ENCODE measurements at regions not wholly inside any gene's neighbourhood (a gene's known extent, or its start where the extent isn't known, plus 50 kb on each side); places are given as distances from the start of the nearest gene placed in this dataset.
A peak's percentile ranks its signal among the peaks of the same experiment; 100 is the strongest.

DNA sequence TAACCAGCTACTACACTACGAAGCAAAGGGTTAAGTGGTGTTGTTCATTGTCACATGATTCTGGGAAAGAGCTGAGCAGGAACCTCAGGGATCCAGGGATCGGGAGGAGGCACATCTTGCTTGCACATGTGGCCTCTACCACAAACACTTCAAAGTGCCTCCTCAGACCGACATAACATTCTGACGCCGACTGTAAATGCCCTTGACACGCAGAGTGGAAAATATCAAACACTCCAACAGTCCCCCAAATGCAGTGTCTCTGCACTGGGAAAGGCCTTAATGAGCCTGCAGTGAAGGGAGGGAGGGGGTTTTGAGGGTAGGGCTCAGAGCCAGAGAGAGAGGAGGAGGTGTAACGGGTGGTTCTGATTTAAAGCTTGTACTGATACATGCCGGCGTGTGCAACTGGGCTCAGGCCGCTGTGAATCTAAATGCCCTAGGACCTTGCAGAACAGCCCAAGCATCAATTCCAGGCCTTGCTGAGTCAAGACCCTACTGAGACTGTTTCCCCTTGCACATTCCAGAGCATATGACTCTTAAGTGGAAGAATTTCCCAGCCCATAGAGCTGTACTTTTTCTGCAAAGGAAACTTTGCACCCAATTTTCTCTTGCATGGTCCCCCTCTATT, 163.7 kb downstream of the NTMT2 start:
- Histone ChIP-seq H3K4me3 (ENCODE audit: low read depth, low read length) (no peak overlapping the region), H3K27me3 (ENCODE audit: control insufficient read depth, insufficient read depth, low read length) (no peaks in the 10 kb centered on the region), H3K36me3 (ENCODE audit: control insufficient read depth, insufficient read depth, low read length) (no peaks in the 10 kb centered on the region)
- DNase-seq (ENCODE audit: low read depth) (peak; percentile 31), FAIRE-seq (no peak)
- TF ChIP-seq, protein P1, sequence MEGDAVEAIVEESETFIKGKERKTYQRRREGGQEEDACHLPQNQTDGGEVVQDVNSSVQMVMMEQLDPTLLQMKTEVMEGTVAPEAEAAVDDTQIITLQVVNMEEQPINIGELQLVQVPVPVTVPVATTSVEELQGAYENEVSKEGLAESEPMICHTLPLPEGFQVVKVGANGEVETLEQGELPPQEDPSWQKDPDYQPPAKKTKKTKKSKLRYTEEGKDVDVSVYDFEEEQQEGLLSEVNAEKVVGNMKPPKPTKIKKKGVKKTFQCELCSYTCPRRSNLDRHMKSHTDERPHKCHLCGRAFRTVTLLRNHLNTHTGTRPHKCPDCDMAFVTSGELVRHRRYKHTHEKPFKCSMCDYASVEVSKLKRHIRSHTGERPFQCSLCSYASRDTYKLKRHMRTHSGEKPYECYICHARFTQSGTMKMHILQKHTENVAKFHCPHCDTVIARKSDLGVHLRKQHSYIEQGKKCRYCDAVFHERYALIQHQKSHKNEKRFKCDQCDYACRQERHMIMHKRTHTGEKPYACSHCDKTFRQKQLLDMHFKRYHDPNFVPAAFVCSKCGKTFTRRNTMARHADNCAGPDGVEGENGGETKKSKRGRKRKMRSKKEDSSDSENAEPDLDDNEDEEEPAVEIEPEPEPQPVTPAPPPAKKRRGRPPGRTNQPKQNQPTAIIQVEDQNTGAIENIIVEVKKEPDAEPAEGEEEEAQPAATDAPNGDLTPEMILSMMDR (IDR thresholded peaks at IDR 0.05; ENCODE audit: insufficient read depth, low read length, severe bottlenecking), result no peak

DNA sequence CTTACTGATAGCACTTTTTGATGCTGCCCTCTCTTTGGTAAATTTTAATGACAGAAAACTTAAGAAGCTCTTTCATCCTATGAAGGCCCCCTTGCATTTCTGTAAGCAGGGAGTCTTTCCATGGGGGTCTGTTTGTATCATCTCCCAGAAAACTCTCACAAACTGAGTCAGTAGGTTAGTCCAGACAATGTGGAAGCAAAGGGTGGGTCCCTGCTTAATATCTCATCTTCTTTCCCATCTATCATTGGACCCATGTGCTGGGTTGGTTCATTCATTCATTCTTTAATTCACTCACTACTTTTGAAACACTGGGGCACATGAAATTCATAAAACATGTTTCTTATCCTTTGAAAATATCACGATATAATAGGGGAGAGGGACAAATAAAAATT, 164.3 kb downstream of the NTMT2 start:
- Histone ChIP-seq H3K4me3 (ENCODE audit: low read depth, low read length) (no peak overlapping the region), H3K36me3 (ENCODE audit: control insufficient read depth, insufficient read depth, low read length) (no peaks in the 10 kb centered on the region), H3K27me3 (ENCODE audit: control insufficient read depth, insufficient read depth, low read length) (no peaks in the 10 kb centered on the region)
- DNase-seq (ENCODE audit: low read depth) (no peak), FAIRE-seq (no peak)
- TF ChIP-seq, protein P1 (IDR thresholded peaks at IDR 0.05; ENCODE audit: insufficient read depth, low read length, severe bottlenecking), result no peak

DNA sequence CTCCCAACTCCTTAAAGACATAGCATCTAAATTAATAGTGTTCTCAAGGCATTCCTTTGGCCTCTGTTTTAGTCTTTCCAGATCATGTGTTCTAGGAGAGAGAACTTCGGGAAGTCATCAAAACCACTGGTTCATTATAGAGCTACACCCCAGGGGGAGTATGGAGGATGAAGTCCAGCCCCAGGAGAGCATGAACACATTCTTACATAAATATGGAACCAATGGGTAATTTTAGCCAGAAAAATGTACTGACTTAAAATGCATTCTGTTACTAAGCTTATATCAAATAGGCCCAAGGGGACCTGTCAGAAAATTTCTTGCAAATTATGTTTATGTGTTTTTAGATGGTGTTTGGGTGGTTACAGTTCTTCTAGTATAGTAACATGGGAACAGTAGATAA, 165.2 kb downstream of the NTMT2 start:
- TF ChIP-seq, protein P1 (IDR thresholded peaks at IDR 0.05; ENCODE audit: insufficient read depth, low read length, severe bottlenecking), result no peak
- FAIRE-seq (peak; percentile 55), DNase-seq (ENCODE audit: low read depth) (no peak)
- Histone ChIP-seq H3K36me3 (ENCODE audit: control insufficient read depth, insufficient read depth, low read length) (no peaks in the 10 kb centered on the region), H3K27me3 (ENCODE audit: control insufficient read depth, insufficient read depth, low read length) (no peaks in the 10 kb centered on the region), H3K4me3 (ENCODE audit: low read depth, low read length) (no peak overlapping the region)

DNA sequence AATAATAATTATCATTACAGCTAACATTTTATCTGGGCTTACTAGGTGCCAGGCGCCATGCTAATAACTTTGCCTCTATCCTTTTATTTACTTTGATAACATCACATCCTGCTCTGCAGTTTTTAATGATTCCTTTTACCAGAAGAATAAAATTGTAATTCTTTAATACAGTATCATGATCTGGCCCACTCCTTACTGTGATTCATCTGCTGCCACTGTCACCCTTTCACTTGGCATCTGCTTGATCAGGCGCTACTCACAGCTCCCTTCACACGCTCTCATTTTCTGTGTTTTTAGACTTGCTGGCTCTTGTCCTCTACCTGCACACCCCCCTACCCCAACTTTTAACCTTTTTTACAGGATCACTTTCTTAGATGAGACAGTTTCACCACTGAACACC, 167.5 kb downstream of the NTMT2 start:
- Histone ChIP-seq H3K36me3 (ENCODE audit: control insufficient read depth, insufficient read depth, low read length) (no peaks in the 10 kb centered on the region), H3K4me3 (ENCODE audit: low read depth, low read length) (no peak overlapping the region), H3K27me3 (ENCODE audit: control insufficient read depth, insufficient read depth, low read length) (no peaks in the 10 kb centered on the region)
- TF ChIP-seq, protein P1 (IDR thresholded peaks at IDR 0.05; ENCODE audit: insufficient read depth, low read length, severe bottlenecking), result no peak
- DNase-seq (ENCODE audit: low read depth) (no peak), FAIRE-seq (no peak)

DNA sequence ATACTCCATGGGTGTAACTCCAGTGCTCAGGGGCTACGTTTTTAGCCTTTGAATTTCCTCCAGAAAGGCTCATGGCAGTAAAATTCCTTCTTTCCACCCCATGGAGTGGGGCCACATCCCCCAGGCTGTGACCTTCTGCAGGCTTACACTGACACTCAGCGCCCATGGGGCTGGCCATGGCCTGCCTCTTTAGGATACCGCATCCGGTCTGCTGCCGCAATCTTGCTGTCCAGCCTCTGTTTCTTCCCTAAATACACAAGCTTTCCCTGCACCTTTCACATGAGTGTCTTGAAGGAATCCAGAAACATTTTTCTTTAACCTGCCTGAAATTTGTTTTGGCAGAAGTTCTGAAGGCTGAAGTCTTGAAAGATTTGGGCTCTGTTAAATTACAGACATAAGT, 170.5 kb downstream of the NTMT2 start:
- Histone ChIP-seq H3K4me3 (ENCODE audit: low read depth, low read length) (no peak overlapping the region), H3K27me3 (ENCODE audit: control insufficient read depth, insufficient read depth, low read length) (no peaks in the 10 kb centered on the region), H3K36me3 (ENCODE audit: control insufficient read depth, insufficient read depth, low read length) (no peaks in the 10 kb centered on the region)
- no peak for DNase-seq (ENCODE audit: low read depth)
- TF ChIP-seq, protein P1 (IDR thresholded peaks at IDR 0.05; ENCODE audit: insufficient read depth, low read length, severe bottlenecking), result no peak
- FAIRE-seq, result no peak

DNA sequence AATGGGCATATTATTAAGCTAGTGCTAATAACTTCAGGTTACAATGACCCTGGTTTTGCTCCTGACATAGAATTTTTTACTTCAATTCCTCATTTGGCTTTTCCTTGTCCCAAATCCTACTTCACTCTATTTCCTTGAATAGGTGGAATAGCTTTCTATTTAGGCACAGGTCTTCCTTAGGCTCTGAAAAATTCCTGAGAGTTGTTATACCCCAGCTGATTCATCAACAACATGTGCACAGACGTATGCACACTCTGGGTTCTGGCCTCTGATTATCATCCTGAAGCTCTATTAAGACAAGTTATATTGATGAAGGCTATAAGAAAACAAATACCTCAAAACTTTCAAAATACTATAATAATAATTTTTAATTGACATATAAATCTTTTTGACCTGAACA, 172.4 kb downstream of the NTMT2 start:
- TF ChIP-seq, protein P1 (IDR thresholded peaks at IDR 0.05; ENCODE audit: insufficient read depth, low read length, severe bottlenecking), result no peak
- no peaks in the 10 kb centered on the region for H3K27me3 ChIP-seq (ENCODE audit: control insufficient read depth, insufficient read depth, low read length)
- FAIRE-seq (no peak), DNase-seq (ENCODE audit: low read depth) (no peak)
- no peaks in the 10 kb centered on the region for H3K36me3 ChIP-seq (ENCODE audit: control insufficient read depth, insufficient read depth, low read length)
- no peak overlapping the region for H3K4me3 ChIP-seq (ENCODE audit: low read depth, low read length)

Data from bronchial epithelial cell (primary cell).